ENCODE measurements at regions not wholly inside any gene's neighbourhood (a gene's known extent, or its start where the extent isn't known, plus 50 kb on each side); places are given as distances from the start of the nearest gene placed in this dataset.

DNA sequence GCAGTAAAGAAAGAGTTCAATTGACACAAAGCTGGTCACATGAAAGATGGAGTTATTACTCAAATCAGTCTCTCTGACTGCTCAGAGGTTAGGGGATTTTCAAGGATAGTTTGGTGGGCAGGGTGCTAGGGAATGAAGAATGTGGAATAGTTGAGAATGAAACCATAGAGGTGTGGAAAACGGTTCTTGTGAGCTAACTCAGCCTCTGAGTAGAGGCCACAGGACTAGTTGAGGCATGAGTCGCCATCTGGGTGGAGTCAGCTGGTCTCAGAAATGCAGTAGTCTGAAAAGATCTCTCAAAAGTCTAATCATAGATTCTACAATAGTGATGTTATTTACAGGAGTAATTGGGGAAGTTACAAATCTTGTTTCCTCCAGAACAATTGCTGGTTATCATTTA is 178.9 kb upstream of the SPEF2 start:
- Histone ChIP-seq H2AK9ac (replicated peaks; ENCODE audit: low read depth, low read length, poor library complexity) (no peak overlapping the region), H3K9me3 (ENCODE audit: control insufficient read depth, insufficient read depth, low read length) (no peaks in the 10 kb centered on the region), H3K4ac (ENCODE audit: low read depth, low read length) (no peak overlapping the region), H3K4me3 (ENCODE audit: insufficient read depth, low read depth, low read length) (no peak overlapping the region), H4K8ac (ENCODE audit: low read depth in 2 of 2, low read length in 2 of 2) (no peak overlapping the region), H2AK5ac (ENCODE audit: low read depth, low read length) (no peak overlapping the region), H3K79me1 (ENCODE audit: low read depth in 1 of 2, low read length in 2 of 2) (no peaks in the 10 kb centered on the region), H2BK120ac (ENCODE audit: low read depth, low read length) (no peak overlapping the region), H3K4me1 (ENCODE audit: control insufficient read depth, insufficient read depth, low read length) (no peaks in the 10 kb centered on the region), H3K36me3 (ENCODE audit: control insufficient read depth, insufficient read depth, low read length) (no peaks in the 10 kb centered on the region), H2BK20ac (ENCODE audit: low read depth, low read length) (no peak overlapping the region), H2BK15ac (ENCODE audit: low read depth, low read length) (no peak overlapping the region), H3K14ac (replicated peaks; ENCODE audit: low read depth, low read length) (no peak overlapping the region), H3K9me1 (ENCODE audit: insufficient read depth, low read length) (no peaks in the 10 kb centered on the region), H3K23ac (ENCODE audit: low read depth, low read length) (no peak overlapping the region), H3K4me2 (ENCODE audit: low read depth, low read length) (no peak overlapping the region), H3K27ac (ENCODE audit: insufficient read depth, low read length) (no peak overlapping the region), H3K9ac (ENCODE audit: low read depth, low read length) (no peak overlapping the region), H3K18ac (ENCODE audit: low read depth, low read length) (no peak overlapping the region), H3K27me3 (ENCODE audit: control insufficient read depth, insufficient read depth, low read length) (no peaks in the 10 kb centered on the region), H3K56ac (ENCODE audit: extremely low read depth, insufficient read depth, low read length) (no peak overlapping the region), H4K20me1 (ENCODE audit: insufficient read depth, low read length) (no peaks in the 10 kb centered on the region), H4K5ac (ENCODE audit: low read depth, low read length) (no peak overlapping the region), H4K91ac (ENCODE audit: insufficient read depth, low read depth, low read length) (no peak overlapping the region), H2BK5ac (ENCODE audit: low read depth, low read length, poor library complexity, severe bottlenecking) (no peak overlapping the region), H2AFZ (replicated peaks; ENCODE audit: low read length, poor library complexity) (no peak overlapping the region)
- POLR2A ChIA-PET (ENCODE audit: unreplicated experiment), result no interaction called here
- no TSS peak for BruUV-seq (replicated peaks)
- CTCF ChIA-PET, result no interaction called here
- in situ Hi-C loops (cut with MboI; ENCODE audit: low sequenced_read_pairs), result no loop called here
- TF ChIP-seq RFX5 (IDR thresholded peaks at IDR 0.05; ENCODE audit: low read depth, low read length), result no peak
- no peak for TF ChIP-seq RCOR1 (IDR thresholded peaks at IDR 0.05; ENCODE audit: insufficient replicate concordance, low read length)
- intact Hi-C loops (cut with micrococcal nuclease), result loop anchor here (10.0 kb wide), 1 partner anchor 354 kb away; no protein-coding TSS in a partner anchor
- dilution Hi-C loops (cut with HindIII; ENCODE audit: low sequenced_read_pairs, unreplicated experiment), result no loop called here
- no CpG with 5 or more reads among the region's 2 CpGs for WGBS, 2 experiments (ENCODE audit: extremely low coverage in 2 of 2, insufficient read length in 1 of 2)
- no peak for ATAC-seq (ENCODE audit: low read depth)
- DNase-seq, result no peak

Measured in IMR-90 (cell line).